ENCODE measurements at regions not wholly inside any gene's neighbourhood (a gene's known extent, or its start where the extent isn't known, plus 50 kb on each side); places are given as distances from the start of the nearest gene placed in this dataset.

DNA sequence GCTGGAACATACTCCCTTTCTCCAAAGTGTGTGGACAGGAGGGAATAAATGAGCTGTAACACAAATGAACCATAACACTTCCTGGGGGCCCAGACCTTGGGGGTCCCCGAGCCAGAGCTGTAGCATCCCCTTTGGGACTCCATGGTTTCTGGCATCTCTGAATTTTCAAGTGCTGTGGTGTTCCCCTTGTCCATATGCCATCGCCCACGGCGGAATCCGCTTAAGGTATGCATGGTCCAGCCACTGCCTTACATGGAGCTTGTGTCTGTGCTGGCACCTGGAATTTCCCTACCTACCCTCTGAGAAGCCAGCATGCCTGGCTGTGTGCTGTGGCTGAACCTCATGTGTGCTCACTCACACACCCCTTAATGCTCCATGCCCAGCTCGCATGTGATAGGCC is 943.6 kb downstream of the SLITRK1 start:
- no peak for TF ChIP-seq POLR2A (IDR thresholded peaks at IDR 0.05)
- TF ChIP-seq, protein P1, sequence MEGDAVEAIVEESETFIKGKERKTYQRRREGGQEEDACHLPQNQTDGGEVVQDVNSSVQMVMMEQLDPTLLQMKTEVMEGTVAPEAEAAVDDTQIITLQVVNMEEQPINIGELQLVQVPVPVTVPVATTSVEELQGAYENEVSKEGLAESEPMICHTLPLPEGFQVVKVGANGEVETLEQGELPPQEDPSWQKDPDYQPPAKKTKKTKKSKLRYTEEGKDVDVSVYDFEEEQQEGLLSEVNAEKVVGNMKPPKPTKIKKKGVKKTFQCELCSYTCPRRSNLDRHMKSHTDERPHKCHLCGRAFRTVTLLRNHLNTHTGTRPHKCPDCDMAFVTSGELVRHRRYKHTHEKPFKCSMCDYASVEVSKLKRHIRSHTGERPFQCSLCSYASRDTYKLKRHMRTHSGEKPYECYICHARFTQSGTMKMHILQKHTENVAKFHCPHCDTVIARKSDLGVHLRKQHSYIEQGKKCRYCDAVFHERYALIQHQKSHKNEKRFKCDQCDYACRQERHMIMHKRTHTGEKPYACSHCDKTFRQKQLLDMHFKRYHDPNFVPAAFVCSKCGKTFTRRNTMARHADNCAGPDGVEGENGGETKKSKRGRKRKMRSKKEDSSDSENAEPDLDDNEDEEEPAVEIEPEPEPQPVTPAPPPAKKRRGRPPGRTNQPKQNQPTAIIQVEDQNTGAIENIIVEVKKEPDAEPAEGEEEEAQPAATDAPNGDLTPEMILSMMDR (IDR thresholded peaks at IDR 0.05), result no peak
